HCT116 (cell line): ENCODE measurements at regions not wholly inside any gene's neighbourhood (a gene's known extent, or its start where the extent isn't known, plus 50 kb on each side); places are given as distances from the start of the nearest gene placed in this dataset.

Experiments used
- ATAC-seq: fragments of 200-7000 bp; cut with Tn5 transposase; 2 replicates; pipeline ENCODE4 v1.9.1; 2020; ENCODE audit warnings: mild to moderate bottlenecking, moderate library complexity
- BruUV-seq: library from RNA; stranded (reverse); fragments of 400-500 nt; replicated peaks from 2 replicates; lab custom pipeline; 2021; lab: Mats Ljungman, UMichigan
- CTCF ChIA-PET: fragments of 300-600 bp; sonication (Branson Sonifier 250); formaldehyde crosslinking; loops from one replicate; lab custom pipeline; 2021; ENCODE audit warnings: antibody characterized with exemption; lab: Charles Lee
- POLR2A ChIA-PET: fragments of 300-600, 350-600 bp; sonication (Branson Sonifier 250); formaldehyde crosslinking; loops from one replicate; lab custom pipeline; 2021; ENCODE audit warnings: antibody characterized with exemption; lab: Charles Lee
- RAD21 ChIA-PET, 2 experiments: fragments of 300-600 bp; sonication (Branson Sonifier 250); formaldehyde crosslinking; loops; one replicate each; lab custom pipeline; 2023; ENCODE audit warnings: low total read pairs in 2 of 2; ENCODE audit not compliant: uncharacterized antibody in 2 of 2, unreplicated experiment in 2 of 2, low non-redundant PET in 1 of 2; lab: Charles Lee
- DNase-seq: peaks from one replicate; pipeline ENCODE4 v3.0.0-alpha.2; 2010; ENCODE audit warnings: low read depth, low spot score
- H2AFZ ChIP-seq: fragments of 200-600 bp; shearing (Covaris generic), sonication (generic); 2 replicates; pipeline ENCODE4 v1.6.1; 2017; ENCODE audit warnings: low read depth, mixed run types, mixed read lengths, antibody characterized with exemption, low read length; ENCODE audit not compliant: poor library complexity, severe bottlenecking
- H3K27ac ChIP-seq: 2 replicates; pipeline ENCODE4 v1.5.1; 2012; ENCODE audit warnings: low read depth, low read length
- H3K27me3 ChIP-seq: fragments of 200-600 bp; sonication (generic); 2 replicates; pipeline ENCODE4 v1.6.1; 2016; ENCODE audit warnings: mixed run types, low read length, mixed read lengths; ENCODE audit not compliant: insufficient read depth
- H3K36me3 ChIP-seq, 2 experiments: fragments of 200-500 bp in 1 of 2; fragments of 200-600 bp in 1 of 2; sonication (Bioruptor generic) in 1 of 2; sonication (generic) in 1 of 2; 2 replicates each; pipeline versions ENCODE4 v1.5.1 to v1.6.1; 2014 to 2016; ENCODE audit warnings: low read length in 2 of 2, inconsistent platforms in 1 of 2, mixed read lengths in 1 of 2, mixed run types in 1 of 2; ENCODE audit not compliant: insufficient read depth in 2 of 2, control insufficient read depth in 1 of 2
- H3K4me1 ChIP-seq, 2 experiments: fragments of 200-600 bp in 1 of 2; sonication (generic) in 1 of 2; 2 replicates each; pipeline versions ENCODE4 v1.5.1 to v1.6.1; 2012 to 2017; ENCODE audit warnings: low read length in 2 of 2, inconsistent platforms in 1 of 2, mild to moderate bottlenecking in 1 of 2, mixed read lengths in 1 of 2, mixed run types in 1 of 2, moderate library complexity in 1 of 2; ENCODE audit not compliant: insufficient read depth in 2 of 2, control insufficient read depth in 1 of 2
- H3K4me2 ChIP-seq: fragments of 200-600 bp; sonication (generic); 2 replicates; pipeline ENCODE4 v1.6.1; 2017; ENCODE audit warnings: mixed run types, low read length, mixed read lengths
- H3K4me3 ChIP-seq, 2 experiments: fragments of 200-600 bp in 1 of 2; sonication (generic) in 1 of 2; replicated peaks in 1 of 2; 2 replicates each; pipeline ENCODE4 v1.5.1; 2011 to 2016; ENCODE audit warnings: low read length in 2 of 2, control low read depth in 1 of 2, low read depth in 1 of 2, mild to moderate bottlenecking in 1 of 2, mixed read lengths in 1 of 2, mixed run types in 1 of 2
- H3K79me2 ChIP-seq: fragments of 200-600 bp; sonication (generic); 2 replicates; pipeline ENCODE4 v1.6.1; 2017; ENCODE audit warnings: mild to moderate bottlenecking, mixed run types, low read length, moderate library complexity, mixed read lengths; ENCODE audit not compliant: insufficient read depth
- H3K9ac ChIP-seq: fragments of 200-600 bp; sonication (generic); 2 replicates; pipeline ENCODE4 v1.6.1; 2016; ENCODE audit warnings: low read length, mixed read lengths
- H3K9me2 ChIP-seq: fragments of 200-600 bp; sonication (generic), shearing (Covaris generic); 2 replicates; pipeline ENCODE4 v1.6.1; 2017; ENCODE audit warnings: mixed run types, mild to moderate bottlenecking, moderate library complexity; ENCODE audit not compliant: insufficient read depth
- H3K9me3 ChIP-seq, 2 experiments: fragments of 200-500 bp in 1 of 2; fragments of 200-600 bp in 1 of 2; sonication (Bioruptor generic) in 1 of 2; sonication (generic) in 1 of 2; 2 replicates each; pipeline ENCODE4 v1.6.1; 2014 to 2017; ENCODE audit warnings: low read length in 2 of 2, mixed read lengths in 2 of 2, inconsistent platforms in 1 of 2, low read depth in 1 of 2, mild to moderate bottlenecking in 1 of 2, mixed run types in 1 of 2, moderate library complexity in 1 of 2; ENCODE audit not compliant: control insufficient read depth in 1 of 2, insufficient read depth in 1 of 2
- H4K20me1 ChIP-seq: fragments of 200-600 bp; sonication (generic), shearing (Covaris generic); 2 replicates; pipeline ENCODE4 v1.6.1; 2017; ENCODE audit warnings: mixed run types, mild to moderate bottlenecking, moderate library complexity; ENCODE audit not compliant: insufficient read depth
- CBX3 ChIP-seq: IDR thresholded peaks from 2 replicates; pipeline ENCODE4 v1.6.1; 2012; ENCODE audit warnings: low read depth
- CEBPB ChIP-seq: IDR thresholded peaks from 2 replicates; pipeline ENCODE4 v1.6.1; 2012; ENCODE audit warnings: low read depth
- ELF1 ChIP-seq: IDR thresholded peaks from 2 replicates; pipeline ENCODE4 v1.6.1; 2012; ENCODE audit warnings: low read depth, borderline replicate concordance
- EZH2 ChIP-seq: fragments of 200-600 bp; sonication (generic); IDR thresholded peaks from 2 replicates; pipeline ENCODE4 v1.6.1; 2017; ENCODE audit warnings: antibody characterized with exemption, mixed run types
- MAX ChIP-seq: IDR thresholded peaks from 2 replicates; pipeline ENCODE4 v1.6.1; 2012
- POLR2A ChIP-seq: IDR thresholded peaks from 2 replicates; pipeline ENCODE4 v1.7.0; 2011; ENCODE audit warnings: borderline replicate concordance; ENCODE audit not compliant: insufficient read depth, insufficient read length; ENCODE audit errors: extremely low read depth
- TCF7L2 ChIP-seq: IDR thresholded peaks from 2 replicates; pipeline ENCODE4 v1.7.0; 2011; ENCODE audit warnings: borderline replicate concordance, inconsistent platforms; ENCODE audit not compliant: insufficient read depth, insufficient read length; ENCODE audit errors: extremely low read depth
- YY1 ChIP-seq: IDR thresholded peaks from 2 replicates; pipeline ENCODE4 v1.6.1; 2011; ENCODE audit warnings: low read length, low read depth, moderate library complexity, mild to moderate bottlenecking; ENCODE audit not compliant: insufficient replicate concordance; ENCODE audit errors: extremely low read depth
- ZBTB33 ChIP-seq: IDR thresholded peaks from 2 replicates; pipeline ENCODE4 v1.6.1; 2011; ENCODE audit warnings: mild to moderate bottlenecking, low read length, moderate library complexity; ENCODE audit not compliant: insufficient replicate concordance; ENCODE audit errors: extremely low read depth
- intact Hi-C: fragments of 100-400 bp; cut with micrococcal nuclease; formaldehyde crosslinking; loops from 2 replicates; pipeline ENCODE4 v1.10.0; 2022
- TF ChIP-seq, protein P1 (sequence below), 3 experiments: fragments of 200-600 bp in 1 of 3; sonication (generic) in 1 of 3; IDR thresholded peaks in 2 of 3; conservative IDR thresholded peaks in 1 of 3; 2 replicates each; pipeline ENCODE4 v1.5.1; 2012 to 2017; ENCODE audit warnings: low read depth in 2 of 3, low read length in 2 of 3, antibody characterized with exemption in 1 of 3, borderline replicate concordance in 1 of 3, control low read depth in 1 of 3, mild to moderate bottlenecking in 1 of 3, mixed read lengths in 1 of 3, mixed run types in 1 of 3, moderate library complexity in 1 of 3; ENCODE audit not compliant: insufficient read depth in 1 of 3
- TF ChIP-seq, protein P2 (sequence below): IDR thresholded peaks from 2 replicates; pipeline ENCODE4 v1.6.1; 2012

DNA sequence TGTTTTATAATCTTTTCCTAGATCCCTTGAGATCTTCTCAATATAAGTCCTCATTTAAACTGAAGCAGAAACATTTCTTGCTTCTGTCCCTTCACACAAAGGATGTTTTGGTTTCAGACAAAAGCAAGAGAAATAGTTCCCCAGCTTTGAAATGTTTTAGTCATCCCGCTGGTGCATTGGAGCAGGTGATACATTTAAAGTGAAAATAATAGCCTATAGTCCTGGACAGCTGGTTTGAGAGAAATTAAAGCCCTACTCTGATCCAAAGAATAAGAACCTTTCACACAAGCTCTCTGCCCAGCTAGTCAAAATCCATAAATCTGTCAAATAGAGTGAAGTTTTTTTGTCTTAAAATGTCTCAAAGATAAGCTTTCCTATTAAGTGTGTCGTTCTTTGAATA, 79.4 kb downstream of the LUZP4 start:
- H4K20me1 ChIP-seq = no peaks in the 10 kb centered on the region
- ChIA-PET RAD21 (no interaction called here), CTCF (no interaction called here), POLR2A (no interaction called here)
- H3K79me2 ChIP-seq = no peaks in the 10 kb centered on the region
- no peak overlapping the region for H3K9ac ChIP-seq
- DNase-seq = no peak
- H3K4me1 ChIP-seq = peaks cover 0 to 8% of the 10 kb centered on the region in 2 experiments; a peak in 2 of 4 replicates
- H3K27me3 ChIP-seq = no peaks in the 10 kb centered on the region
- BruUV-seq = no TSS peak
- no peaks in the 10 kb centered on the region for H3K9me2 ChIP-seq
- H3K4me2 ChIP-seq = no peak overlapping the region
- H2AFZ ChIP-seq = no peak overlapping the region
- TF ChIP-seq, protein P1, sequence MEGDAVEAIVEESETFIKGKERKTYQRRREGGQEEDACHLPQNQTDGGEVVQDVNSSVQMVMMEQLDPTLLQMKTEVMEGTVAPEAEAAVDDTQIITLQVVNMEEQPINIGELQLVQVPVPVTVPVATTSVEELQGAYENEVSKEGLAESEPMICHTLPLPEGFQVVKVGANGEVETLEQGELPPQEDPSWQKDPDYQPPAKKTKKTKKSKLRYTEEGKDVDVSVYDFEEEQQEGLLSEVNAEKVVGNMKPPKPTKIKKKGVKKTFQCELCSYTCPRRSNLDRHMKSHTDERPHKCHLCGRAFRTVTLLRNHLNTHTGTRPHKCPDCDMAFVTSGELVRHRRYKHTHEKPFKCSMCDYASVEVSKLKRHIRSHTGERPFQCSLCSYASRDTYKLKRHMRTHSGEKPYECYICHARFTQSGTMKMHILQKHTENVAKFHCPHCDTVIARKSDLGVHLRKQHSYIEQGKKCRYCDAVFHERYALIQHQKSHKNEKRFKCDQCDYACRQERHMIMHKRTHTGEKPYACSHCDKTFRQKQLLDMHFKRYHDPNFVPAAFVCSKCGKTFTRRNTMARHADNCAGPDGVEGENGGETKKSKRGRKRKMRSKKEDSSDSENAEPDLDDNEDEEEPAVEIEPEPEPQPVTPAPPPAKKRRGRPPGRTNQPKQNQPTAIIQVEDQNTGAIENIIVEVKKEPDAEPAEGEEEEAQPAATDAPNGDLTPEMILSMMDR (IDR thresholded peaks at IDR 0.05 in 2 of 3, conservative IDR thresholded peaks at IDR 0.05 in 1 of 3; ENCODE audit: borderline replicate concordance in 1 of 3, insufficient read depth in 1 of 3, low read depth in 2 of 3, low read length in 2 of 3) = no peak
- TF ChIP-seq MAX = no peak
- TF ChIP-seq ELF1 = no peak
- no peak for TF ChIP-seq EZH2
- no peak for TF ChIP-seq ZBTB33
- TF ChIP-seq, protein P2, sequence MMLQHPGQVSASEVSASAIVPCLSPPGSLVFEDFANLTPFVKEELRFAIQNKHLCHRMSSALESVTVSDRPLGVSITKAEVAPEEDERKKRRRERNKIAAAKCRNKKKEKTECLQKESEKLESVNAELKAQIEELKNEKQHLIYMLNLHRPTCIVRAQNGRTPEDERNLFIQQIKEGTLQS = no peak
- TF ChIP-seq CBX3 = no peak
- TF ChIP-seq POLR2A = no peak
- TF ChIP-seq YY1 = no peak
- no peak for TF ChIP-seq TCF7L2
- no peak for TF ChIP-seq CEBPB
- H3K4me3 ChIP-seq = no peak overlapping the region
- no peak overlapping the region for H3K27ac ChIP-seq
- intact Hi-C loops = no loop called here
- no peaks in the 10 kb centered on the region for H3K9me3 ChIP-seq
- ATAC-seq = no peak
- no peaks in the 10 kb centered on the region for H3K36me3 ChIP-seq
